ENCODE measurements at regions not wholly inside any gene's neighbourhood (a gene's known extent, or its start where the extent isn't known, plus 50 kb on each side); places are given as distances from the start of the nearest gene placed in this dataset.

GRCh38 chr10:55426138-55426537 lies 625.1 kb upstream of the PCDH15 start:
- Histone ChIP-seq H3K9me2 (replicated peaks; ENCODE audit: low read length) (no peaks in the 10 kb centered on the region), H3K9ac (ENCODE audit: low read length) (no peak overlapping the region), H3K9me3 (ENCODE audit: low read length) (no peaks in the 10 kb centered on the region), H3K79me2 (ENCODE audit: low read length) (no peaks in the 10 kb centered on the region), H3K27me3 (ENCODE audit: low read length) (no peaks in the 10 kb centered on the region), H3F3A (ENCODE audit: low read length, unreplicated experiment) (no peaks in the 10 kb centered on the region), H3K36me3 (ENCODE audit: low read depth, low read length) (no peaks in the 10 kb centered on the region), H3K27ac (ENCODE audit: low read length) (no peak overlapping the region), H3K4me3 (ENCODE audit: low read length) (no peak overlapping the region), H3K4me1 (ENCODE audit: insufficient read depth, low read length) (no peaks in the 10 kb centered on the region), H3K4me2 (ENCODE audit: low read length) (no peak overlapping the region), H4K20me1 (ENCODE audit: low read length) (no peaks in the 10 kb centered on the region), H2AFZ (ENCODE audit: low read length) (no peak overlapping the region)
- ATAC-seq, result no peak
- DNase-seq, result no peak
- intact Hi-C loops (cut with micrococcal nuclease), result no loop called here
- POLR2A ChIA-PET (ENCODE audit: unreplicated experiment), result interaction anchor here (0.6 kb wide), 1 partner anchor 711 kb away, joined by 5 read pairs; no protein-coding TSS in a partner anchor
- CTCF ChIA-PET, result no interaction called here
- TF ChIP-seq CTCF (conservative IDR thresholded peaks at IDR 0.05; ENCODE audit: low read depth, low read length) (no peak), EZH2 (IDR thresholded peaks at IDR 0.05; ENCODE audit: low read length, unreplicated experiment) (no peak)
- no TSS peak for BruUV-seq (replicated peaks)

DNA sequence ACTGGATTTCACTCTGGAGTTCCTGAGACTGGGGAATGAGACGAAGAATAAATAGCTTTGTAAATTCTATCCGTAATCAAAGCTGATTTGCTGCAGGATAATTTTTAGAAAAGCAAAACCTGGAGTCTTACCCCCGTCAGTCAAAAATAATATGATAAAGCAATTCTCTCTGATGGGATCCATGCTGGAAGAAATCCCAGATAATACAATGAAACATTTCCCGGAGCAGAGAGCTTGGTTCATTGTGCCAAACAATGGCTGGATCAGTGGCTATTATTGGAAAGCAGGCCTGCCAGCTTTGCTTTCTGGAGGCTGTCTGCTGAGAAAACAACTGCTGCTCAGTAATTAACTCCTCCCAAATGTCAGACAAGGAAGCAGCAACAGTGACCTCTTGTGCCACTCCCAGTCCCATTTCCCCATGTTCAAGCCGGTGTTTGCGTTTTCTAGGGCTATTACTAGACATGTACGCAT lies 609.4 kb upstream of the PCDH15 start:
- intact Hi-C loops (cut with micrococcal nuclease), result loop anchor here (5.0 to 10.0 kb wide), 2 partner anchors 92 to 426 kb away; no protein-coding TSS in a partner anchor

More for the DNA sequence above, 609.4 kb upstream of the PCDH15 start:
- no peaks in the 10 kb centered on the region for H3F3A ChIP-seq (ENCODE audit: low read length, unreplicated experiment)
- ATAC-seq (peak; percentile 88), DNase-seq (peak; percentile 25)
- peaks cover 2% of the 10 kb centered on the region; the same call in 1 of the 2 replicates for H3K9me2 ChIP-seq (replicated peaks; ENCODE audit: low read length)
- H2AFZ ChIP-seq (ENCODE audit: low read length), result no peak overlapping the region
- H3K79me2 ChIP-seq (ENCODE audit: low read length), result no peaks in the 10 kb centered on the region
- ChIA-PET POLR2A (ENCODE audit: unreplicated experiment) (interaction anchor here (0.5 to 0.7 kb wide), 2 partner anchors 35 to 221 kb away, joined by 4 read pairs; no protein-coding TSS in a partner anchor), CTCF (interaction anchor here (0.6 to 1.2 kb wide), 4 partner anchors 123 to 609 kb away, joined by 3 to 6 read pairs (median 4); partner anchors contain the start of gene PCDH15)
- no peak overlapping the region for H3K4me2 ChIP-seq (ENCODE audit: low read length)
- no peak overlapping the region for H3K4me3 ChIP-seq (ENCODE audit: low read length)
- H3K27ac ChIP-seq (ENCODE audit: low read length), result no peak overlapping the region
- H4K20me1 ChIP-seq (ENCODE audit: low read length), result no peaks in the 10 kb centered on the region
- H3K27me3 ChIP-seq (ENCODE audit: low read length), result no peaks in the 10 kb centered on the region
- H3K9me3 ChIP-seq (ENCODE audit: low read length), result no peaks in the 10 kb centered on the region
- no peaks in the 10 kb centered on the region for H3K4me1 ChIP-seq (ENCODE audit: insufficient read depth, low read length)
- H3K9ac ChIP-seq (ENCODE audit: low read length), result no peak overlapping the region
- no peak for TF ChIP-seq EZH2phosphoT487 (IDR thresholded peaks at IDR 0.05; ENCODE audit: borderline replicate concordance, low read length)
- TF ChIP-seq CTCF (conservative IDR thresholded peaks at IDR 0.05; ENCODE audit: low read depth, low read length), result peak; percentile 24; the same call in 1 of the 2 replicates
- TF ChIP-seq EZH2 (IDR thresholded peaks at IDR 0.05; ENCODE audit: low read length, unreplicated experiment), result no peak
- H3K36me3 ChIP-seq (ENCODE audit: low read depth, low read length), result no peaks in the 10 kb centered on the region
- BruUV-seq (replicated peaks), result no TSS peak
